ENCODE measurements at regions not wholly inside any gene's neighbourhood (a gene's known extent, or its start where the extent isn't known, plus 50 kb on each side); places are given as distances from the start of the nearest gene placed in this dataset.

- Histone ChIP-seq H3K27me3 (ENCODE audit: control insufficient read depth, extremely low read depth, insufficient read depth, low read length) (no peaks in the 10 kb centered on the region), H3K9ac (ENCODE audit: control insufficient read depth, extremely low read depth, insufficient read depth, low read length) (no peak overlapping the region), H3K4me3 (ENCODE audit: control insufficient read depth in 2 of 3, extremely low read depth in 1 of 3, insufficient read depth in 2 of 3, low read depth in 1 of 3, low read length in 3 of 3) (no peak overlapping the region), H3K9me3 (ENCODE audit: control insufficient read depth, low read depth, low read length) (no peaks in the 10 kb centered on the region), H4K20me1 (ENCODE audit: control insufficient read depth, extremely low read depth, insufficient read depth, low read length) (no peaks in the 10 kb centered on the region), H3K27ac (ENCODE audit: control insufficient read depth, insufficient read depth, low read length) (no peak overlapping the region), H3K36me3 (ENCODE audit: control insufficient read depth in 2 of 2, extremely low read depth in 1 of 2, insufficient read depth in 2 of 2, low read length in 2 of 2) (peaks cover 0 to 5% of the 10 kb centered on the region in 2 experiments), H2AFZ (ENCODE audit: control insufficient read depth, low read length) (no peak overlapping the region), H3K4me1 (ENCODE audit: control insufficient read depth, extremely low read depth, insufficient read depth, low read length) (peaks cover 20% of the 10 kb centered on the region), H3K79me2 (ENCODE audit: control insufficient read depth, insufficient read depth, low read length) (peaks cover 59% of the 10 kb centered on the region), H3K4me2 (ENCODE audit: control insufficient read depth, extremely low read depth, insufficient read depth, low read depth, low read length) (no peak overlapping the region), H3K9me1 (ENCODE audit: control insufficient read depth, extremely low read depth, insufficient read depth, low read length) (no peaks in the 10 kb centered on the region)
- TF ChIP-seq EZH2 (IDR thresholded peaks at IDR 0.05; ENCODE audit: low read length), result no peak
- no peak for TF ChIP-seq CTCF (optimal IDR thresholded peaks at IDR 0.05 in 1 of 3, IDR thresholded peaks at IDR 0.05 in 1 of 3, conservative IDR thresholded peaks at IDR 0.05 in 1 of 3; ENCODE audit: extremely low read depth in 1 of 3, insufficient read depth in 2 of 3, low read length in 3 of 3)
- FAIRE-seq, result peak; percentile 67
- dilution Hi-C loops (cut with MboI; ENCODE audit: extremely low pct_ligation_motif_present, low sequenced_read_pairs), result no loop called here
- DNase-seq (ENCODE audit: low read depth, low spot score), result no peak
These were observed 621.4 kb upstream of the DIPK2B start for GRCh38 chrX:45822124-45822523.

- dilution Hi-C loops (cut with MboI; ENCODE audit: extremely low pct_ligation_motif_present, low sequenced_read_pairs), result no loop called here
- Histone ChIP-seq H3K9me1 (ENCODE audit: control insufficient read depth, extremely low read depth, insufficient read depth, low read length) (no peaks in the 10 kb centered on the region), H4K20me1 (ENCODE audit: control insufficient read depth, extremely low read depth, insufficient read depth, low read length) (peaks cover 4% of the 10 kb centered on the region), H3K9ac (ENCODE audit: control insufficient read depth, extremely low read depth, insufficient read depth, low read length) (no peak overlapping the region), H3K79me2 (ENCODE audit: control insufficient read depth, insufficient read depth, low read length) (peaks cover 81% of the 10 kb centered on the region), H2AFZ (ENCODE audit: control insufficient read depth, low read length) (no peak overlapping the region), H3K27ac (ENCODE audit: control insufficient read depth, insufficient read depth, low read length) (no peak overlapping the region), H3K27me3 (ENCODE audit: control insufficient read depth, extremely low read depth, insufficient read depth, low read length) (peaks cover 4% of the 10 kb centered on the region), H3K4me3 (ENCODE audit: control insufficient read depth in 2 of 3, extremely low read depth in 1 of 3, insufficient read depth in 2 of 3, low read depth in 1 of 3, low read length in 3 of 3) (no peak overlapping the region), H3K36me3 (ENCODE audit: control insufficient read depth in 2 of 2, extremely low read depth in 1 of 2, insufficient read depth in 2 of 2, low read length in 2 of 2) (peaks cover 4 to 7% of the 10 kb centered on the region in 2 experiments), H3K9me3 (ENCODE audit: control insufficient read depth, low read depth, low read length) (no peaks in the 10 kb centered on the region), H3K4me1 (ENCODE audit: control insufficient read depth, extremely low read depth, insufficient read depth, low read length) (peaks cover 10% of the 10 kb centered on the region), H3K4me2 (ENCODE audit: control insufficient read depth, extremely low read depth, insufficient read depth, low read depth, low read length) (no peak overlapping the region)
- FAIRE-seq (no peak), DNase-seq (ENCODE audit: low read depth, low spot score) (no peak)
- TF ChIP-seq CTCF (optimal IDR thresholded peaks at IDR 0.05 in 1 of 3, IDR thresholded peaks at IDR 0.05 in 1 of 3, conservative IDR thresholded peaks at IDR 0.05 in 1 of 3; ENCODE audit: extremely low read depth in 1 of 3, insufficient read depth in 2 of 3, low read length in 3 of 3), result no peak
- TF ChIP-seq EZH2 (IDR thresholded peaks at IDR 0.05; ENCODE audit: low read length), result no peak
These were observed 618.2 kb upstream of the DIPK2B start for GRCh38 chrX:45818913-45819312.
